ENCODE measurements at regions not wholly inside any gene's neighbourhood (a gene's known extent, or its start where the extent isn't known, plus 50 kb on each side); places are given as distances from the start of the nearest gene placed in this dataset.

- TF ChIP-seq CTCF (IDR thresholded peaks at IDR 0.05; ENCODE audit: low read depth, low read length) (no peak), EZH2phosphoT487 (IDR thresholded peaks at IDR 0.05; ENCODE audit: low read depth) (no peak)
Observed at GRCh38 chr2:198382811-198383210, 578.4 kb downstream of the PLCL1 start.

Data from OCI-LY3 (cell line).